Lower leg skin (tissue), 3 donors: ENCODE measurements at regions not wholly inside any gene's neighbourhood (a gene's known extent, or its start where the extent isn't known, plus 50 kb on each side); places are given as distances from the start of the nearest gene placed in this dataset.

Source experiments
- CTCF ChIP-seq, 3 donors: fragments of 450-650 bp; IDR thresholded peaks; one replicate each; pipeline ENCODE4 v1.5.1; 2016; ENCODE audit warnings: antibody characterized with exemption in 3 of 3, mild to moderate bottlenecking in 3 of 3, moderate library complexity in 2 of 3
- POLR2A ChIP-seq, 2 donors: fragments of 450-650 bp; IDR thresholded peaks; one replicate each; pipeline ENCODE4 v1.6.1; 2016 to 2017; ENCODE audit warnings: antibody characterized with exemption in 2 of 2, mild to moderate bottlenecking in 1 of 2, moderate library complexity in 1 of 2

GRCh38 chr3:95710684-95711083 is 1103.7 kb upstream of the EPHA6 start:
- no peak for TF ChIP-seq CTCF (IDR thresholded peaks at IDR 0.05)
- TF ChIP-seq POLR2A (IDR thresholded peaks at IDR 0.05) = no peak
